Ovary (tissue), 1 donor: ENCODE measurements at regions not wholly inside any gene's neighbourhood (a gene's known extent, or its start where the extent isn't known, plus 50 kb on each side); places are given as distances from the start of the nearest gene placed in this dataset.

Experiments
- EP300 ChIP-seq: sonication (generic); formaldehyde crosslinking; IDR thresholded peaks from one replicate; pipeline ENCODE4 v1.6.1; 2017; ENCODE audit warnings: antibody characterized with exemption
- POLR2A ChIP-seq: fragments of 450-650 bp; IDR thresholded peaks from one replicate; pipeline ENCODE4 v1.6.1; 2017; ENCODE audit warnings: antibody characterized with exemption, mild to moderate bottlenecking, moderate library complexity

- TF ChIP-seq POLR2A (no peak), EP300 (no peak)
These were observed 65.3 kb upstream of the ZNF280D start for GRCh38 chr15:56798639-56799038.
